HG03097 (cell line): ENCODE measurements at regions not wholly inside any gene's neighbourhood (a gene's known extent, or its start where the extent isn't known, plus 50 kb on each side); places are given as distances from the start of the nearest gene placed in this dataset.

Experiments used
- ATAC-seq: cut with Tn5 transposase; IDR thresholded peaks from one replicate; pipeline ENCODE4 v1.9.1; 2021; ENCODE audit not compliant: unreplicated experiment, low FRiP score

DNA sequence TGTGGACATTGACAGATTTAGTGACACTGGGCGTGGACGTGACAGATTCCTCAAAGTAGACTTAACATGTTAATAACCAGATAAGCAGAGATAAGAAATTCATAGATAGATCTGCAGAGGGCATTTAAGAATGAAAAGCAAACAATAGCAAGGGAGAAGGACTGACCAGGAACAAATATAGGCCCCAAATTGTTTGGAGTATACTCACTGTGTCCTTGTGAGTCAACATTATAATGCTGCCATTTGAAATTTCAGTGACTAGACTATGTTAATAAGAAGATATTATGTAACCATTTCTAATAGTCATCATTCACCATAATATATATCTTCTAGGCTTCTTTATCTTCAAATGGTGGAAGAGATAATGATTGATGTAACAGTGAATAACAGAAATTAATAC, 78.1 kb upstream of the SLC38A11 start:
- no peak for ATAC-seq

DNA sequence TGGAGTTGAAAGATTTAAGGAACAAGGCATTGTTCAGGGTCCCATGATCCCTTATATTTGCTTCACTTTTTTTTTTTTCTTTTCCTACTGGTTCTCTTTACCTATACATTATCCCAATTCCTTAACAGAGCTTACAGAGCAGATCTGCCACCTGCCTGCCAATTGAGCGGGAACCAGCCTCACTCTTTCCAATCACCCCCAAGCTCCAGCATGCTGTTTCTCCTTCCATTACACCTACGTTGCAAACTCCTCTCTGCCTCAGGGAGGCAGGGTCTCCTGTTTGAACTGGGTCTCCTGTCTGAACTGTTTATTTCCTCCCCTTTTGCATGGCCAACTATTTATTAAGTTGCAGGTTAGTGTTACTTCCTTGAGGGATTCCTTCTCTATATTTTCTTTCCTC, 77.2 kb upstream of the SLC38A11 start:
- ATAC-seq: no peak

DNA sequence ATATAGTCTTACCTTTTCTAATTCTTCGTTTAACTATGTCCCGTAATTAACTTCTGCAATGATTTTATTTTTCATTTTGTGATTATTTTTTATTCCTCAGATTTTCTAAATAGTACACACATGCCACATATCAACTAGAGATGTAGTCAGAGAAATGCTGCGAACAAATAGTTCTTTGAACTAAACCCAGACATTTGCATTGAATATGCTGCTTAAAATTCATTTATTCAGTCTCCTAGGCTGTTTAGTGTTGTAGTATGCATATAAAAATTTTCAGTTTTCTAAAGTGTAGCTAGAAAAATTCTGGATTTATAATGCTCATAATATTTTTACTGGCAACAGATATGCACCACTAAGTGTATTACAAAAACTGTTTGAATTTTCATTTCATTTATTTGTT, 68.9 kb upstream of the SLC38A11 start:
- no peak for ATAC-seq

DNA sequence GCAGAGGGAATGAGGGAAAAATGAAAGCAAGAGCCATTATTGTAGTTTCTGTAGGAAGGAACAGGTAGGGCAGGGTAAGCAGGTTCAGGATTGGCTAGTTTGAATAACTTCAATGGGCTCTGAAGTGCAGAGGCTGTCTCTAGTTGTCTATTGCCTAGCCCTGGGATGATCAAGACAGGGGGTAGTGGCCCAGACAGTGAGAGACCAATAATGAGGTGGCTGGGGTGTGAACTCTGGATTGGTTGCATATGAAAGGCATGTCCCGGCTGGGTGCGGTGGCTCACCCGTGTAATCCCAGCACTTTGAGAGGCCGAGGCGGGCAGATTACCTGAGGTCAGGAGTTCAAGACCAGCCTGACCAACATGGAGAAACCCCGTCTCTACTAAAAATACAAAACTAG, 67.5 kb upstream of the SLC38A11 start:
- no peak for ATAC-seq

DNA sequence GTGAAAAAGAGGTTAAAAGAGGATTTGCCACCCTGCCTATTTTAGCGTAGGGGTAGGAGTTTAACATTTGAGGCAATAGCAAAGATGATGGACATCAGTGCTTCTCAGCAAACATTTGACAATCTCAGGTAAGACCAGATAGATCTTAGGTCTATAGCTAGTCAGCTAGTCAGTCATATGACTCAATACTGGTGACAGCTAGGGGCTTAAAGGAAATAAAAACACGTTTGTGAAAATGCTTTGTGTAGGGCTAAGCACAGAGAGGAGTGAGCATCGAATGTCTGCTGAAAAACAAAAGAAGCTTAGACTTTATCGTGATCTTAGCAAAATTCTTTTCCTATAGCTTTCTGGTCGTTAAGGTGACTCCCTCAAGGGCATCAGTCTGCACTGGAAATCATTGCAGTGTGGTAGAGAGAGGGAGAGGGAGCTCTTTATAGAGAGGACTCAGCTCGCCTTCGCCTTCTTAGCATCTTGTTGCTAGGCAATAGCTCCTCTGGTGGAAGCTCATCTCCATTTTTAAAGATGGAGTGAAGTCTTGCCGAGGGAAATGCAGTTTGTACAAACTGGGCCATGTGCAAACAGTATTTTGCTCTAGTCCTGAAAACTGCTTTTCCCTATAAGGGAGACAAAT, 62.8 kb upstream of the SLC38A11 start:
- no peak for ATAC-seq

DNA sequence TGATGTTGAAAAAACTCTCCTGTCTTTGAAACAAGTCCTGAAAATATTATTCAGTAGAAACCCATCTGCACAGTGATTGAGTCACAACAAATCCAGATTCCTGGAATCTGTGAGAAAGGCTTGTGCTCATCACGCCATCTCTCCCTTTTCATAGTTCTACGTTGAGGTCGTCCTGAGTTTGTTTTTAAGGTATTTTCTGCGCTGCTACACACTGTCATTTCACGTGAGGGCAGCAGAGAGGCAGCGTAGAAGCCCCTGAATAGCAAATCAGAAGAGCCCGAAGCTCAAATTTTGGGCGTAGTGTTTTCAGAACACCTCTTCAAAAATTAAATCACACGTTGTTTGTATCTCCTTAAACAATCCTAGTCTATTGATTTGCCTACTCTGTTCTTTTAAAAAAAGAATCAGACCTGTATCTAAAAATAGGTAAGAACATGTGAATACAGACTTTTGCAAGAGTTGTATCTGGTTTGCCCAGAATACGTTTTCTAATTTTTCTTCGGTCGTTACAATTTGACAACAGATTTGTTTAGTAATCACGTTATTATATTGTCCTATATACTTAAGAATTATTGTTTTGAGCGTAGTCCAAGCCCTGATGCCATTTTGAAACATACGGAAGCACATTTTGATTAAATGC, 61.6 kb upstream of the SLC38A11 start:
- ATAC-seq: no peak

DNA sequence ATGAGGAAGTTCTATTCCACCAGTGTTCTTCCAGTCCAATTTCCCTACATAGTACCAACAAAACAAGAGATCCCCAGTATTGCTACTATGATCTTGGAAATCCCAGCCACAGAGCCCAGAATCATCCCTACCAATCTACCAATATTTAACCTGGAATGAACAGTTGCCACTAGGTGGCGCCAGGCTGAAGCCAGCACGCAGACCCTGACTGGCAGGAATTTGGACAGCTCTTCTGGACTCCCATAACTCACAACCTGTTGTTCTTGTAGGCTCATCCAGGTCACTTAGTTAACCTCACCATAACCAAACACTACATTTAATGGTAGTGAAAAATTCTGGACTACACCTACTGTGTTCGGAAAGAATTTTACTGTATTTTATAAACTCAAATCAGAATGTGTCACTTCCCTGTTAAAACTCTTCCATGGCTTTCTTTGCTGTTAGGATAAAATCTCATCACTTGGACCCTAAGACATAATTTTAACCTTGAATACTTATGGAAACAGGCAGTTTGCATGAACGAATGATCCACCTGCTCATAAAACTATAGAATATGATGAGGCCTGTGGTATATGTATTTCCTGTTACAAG, 59.8 kb upstream of the SLC38A11 start:
- peak; percentile 89 for ATAC-seq

DNA sequence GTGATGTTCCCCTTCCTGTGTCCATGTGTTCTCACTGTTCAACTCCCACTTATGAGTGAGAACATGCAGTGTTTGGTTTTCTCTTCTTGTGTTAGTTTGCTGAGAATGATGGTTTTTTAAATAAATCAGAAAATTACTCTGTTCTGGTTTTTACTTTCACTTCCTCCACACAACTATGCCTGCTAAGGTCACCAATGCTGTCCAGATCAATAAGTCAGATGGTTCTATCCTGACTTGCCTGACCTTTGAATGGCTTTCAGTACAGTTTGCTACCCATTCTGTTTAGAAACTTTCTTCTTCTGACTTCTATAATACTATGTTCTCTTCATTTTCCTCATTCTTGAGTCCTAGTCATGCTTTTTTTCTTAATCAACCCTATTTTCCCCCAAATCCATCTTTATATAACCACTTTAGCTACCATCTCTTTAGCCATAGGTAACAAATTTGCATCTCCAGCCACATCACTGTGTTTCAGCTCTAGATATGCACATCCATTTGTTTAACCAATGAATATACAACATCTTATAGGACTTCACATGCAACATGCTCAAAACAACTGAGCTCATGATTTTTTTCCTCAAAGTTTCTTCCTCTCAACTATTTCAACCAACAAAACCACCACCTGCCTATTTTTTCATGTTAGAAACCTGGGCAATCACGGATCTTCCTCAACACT, 58.8 kb upstream of the SLC38A11 start:
- ATAC-seq: no peak

DNA sequence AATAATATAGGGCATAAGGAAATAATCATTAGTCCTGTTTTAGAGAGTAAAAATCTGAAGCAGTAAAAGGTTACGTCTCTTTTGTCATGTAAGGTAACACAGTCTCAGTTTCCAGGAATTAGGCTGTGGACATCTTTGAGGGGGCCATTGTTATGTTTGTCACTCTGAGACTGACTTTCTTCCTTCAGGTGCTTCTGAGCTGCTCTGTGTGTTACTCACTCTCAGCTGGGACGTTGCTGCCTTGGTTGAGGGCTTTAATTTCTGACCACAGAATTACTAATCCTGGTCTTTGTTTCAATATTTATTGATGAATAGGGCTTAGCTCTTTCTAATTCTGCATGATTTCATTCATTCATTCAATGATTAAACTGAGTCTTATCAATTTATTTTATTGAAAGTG, 55.9 kb upstream of the SLC38A11 start:
- no peak for ATAC-seq

DNA sequence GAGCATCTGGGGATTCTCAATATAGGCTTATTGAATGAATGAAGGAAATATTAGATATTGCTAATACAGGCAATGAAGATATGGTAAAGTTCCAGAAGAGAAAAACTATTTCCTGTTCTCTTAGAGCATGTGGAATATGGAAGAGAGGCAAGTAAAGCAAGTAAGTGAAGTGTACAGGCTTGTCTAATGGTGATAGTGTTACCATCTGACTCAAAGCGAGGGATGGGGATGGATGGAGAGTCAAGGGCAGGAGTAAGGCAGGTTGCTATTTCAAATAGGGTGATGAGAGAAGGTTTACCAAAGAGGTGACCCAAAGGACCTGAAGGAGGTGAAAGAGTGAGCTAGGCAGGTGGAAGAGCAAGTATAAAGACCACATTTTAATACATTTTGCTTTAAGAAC, 55.2 kb upstream of the SLC38A11 start:
- ATAC-seq: no peak

DNA sequence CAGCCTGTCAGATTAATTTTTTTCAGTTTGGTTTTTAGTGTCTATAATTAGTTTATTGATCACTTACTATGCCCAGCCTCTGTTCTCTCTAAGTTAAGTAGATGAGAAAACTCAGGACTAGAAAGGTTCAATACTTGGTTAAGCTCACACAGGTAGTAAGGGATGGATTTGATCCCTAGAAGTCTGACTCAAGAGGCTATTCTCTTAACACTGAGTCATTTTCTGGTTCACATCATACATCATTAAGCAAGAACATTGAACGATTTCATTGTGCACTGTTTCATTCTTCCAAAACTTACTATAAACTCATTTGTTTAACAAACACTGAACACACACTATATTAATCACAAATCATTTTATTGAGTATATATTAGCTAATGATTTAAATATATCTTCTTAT, 54.1 kb upstream of the SLC38A11 start:
- no peak for ATAC-seq

DNA sequence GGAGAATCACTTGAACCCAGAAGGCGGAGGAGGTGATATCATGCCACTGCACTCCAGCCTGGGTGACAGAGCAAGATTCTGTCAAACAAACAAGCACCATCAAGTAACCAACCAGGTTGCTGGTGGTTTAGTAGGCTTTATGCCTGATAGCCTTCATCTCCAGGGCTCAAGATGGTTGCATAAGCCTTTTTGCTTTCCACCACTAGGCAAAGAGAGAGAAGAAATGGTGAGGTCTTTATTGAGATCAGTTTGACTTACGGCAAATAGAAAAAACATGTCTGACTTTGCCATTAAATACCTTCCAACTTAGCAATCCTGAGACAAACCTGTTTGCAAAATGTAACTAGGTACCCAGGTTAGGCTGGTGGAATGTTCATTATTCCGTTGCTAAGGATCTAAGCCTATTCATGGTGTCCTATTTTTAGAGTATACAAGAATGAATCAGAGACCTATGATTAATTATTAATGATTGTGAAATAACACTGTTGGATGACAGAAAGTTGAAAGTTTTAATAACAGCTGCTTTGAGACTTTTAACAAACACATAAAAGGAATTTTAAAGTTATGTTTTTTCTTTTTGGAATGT, 53.5 kb upstream of the SLC38A11 start:
- no peak for ATAC-seq

DNA sequence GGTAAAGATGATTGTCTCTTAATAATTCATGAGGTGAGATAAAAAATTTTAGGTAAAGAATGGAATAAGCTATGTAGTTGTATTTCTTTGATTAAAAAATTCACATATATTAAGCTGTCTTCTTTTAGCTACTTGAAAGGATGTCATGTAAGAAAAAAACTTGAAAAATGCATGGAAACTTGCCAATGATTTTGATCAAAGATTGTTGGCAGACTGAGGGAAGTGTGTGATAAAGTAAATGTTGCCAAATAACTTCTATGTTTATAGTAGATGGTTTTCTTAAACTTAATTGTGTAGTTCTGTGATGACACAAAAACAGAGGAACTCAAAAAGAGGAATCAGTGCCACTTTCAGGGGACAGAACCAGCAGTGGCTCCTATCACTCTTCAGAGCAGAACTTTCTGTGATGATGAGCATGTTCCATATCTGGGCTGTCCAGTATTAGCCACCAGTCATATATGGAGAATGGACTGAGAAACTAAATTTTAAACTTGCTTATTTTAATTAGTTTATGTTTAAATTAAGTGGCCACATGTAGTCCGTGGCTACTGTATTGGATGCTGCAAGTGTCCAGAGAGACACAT, 51.9 kb upstream of the SLC38A11 start:
- no peak for ATAC-seq
